Heart right ventricle (tissue), 16 donors: ENCODE measurements at regions not wholly inside any gene's neighbourhood (a gene's known extent, or its start where the extent isn't known, plus 50 kb on each side); places are given as distances from the start of the nearest gene placed in this dataset.

Experiments
- ATAC-seq, 8 donors: fragments of 200-7000 bp; cut with Tn5 transposase; one replicate each; pipeline ENCODE4 v1.9.1; 2020; ENCODE audit warnings: mild to moderate bottlenecking in 8 of 8, moderate library complexity in 8 of 8, moderate number of reproducible peaks in 1 of 8
- DNase-seq, 2 donors: peaks; one replicate each; pipeline ENCODE4 v3.0.0-alpha.2; 2020
- H3K27ac ChIP-seq, 10 donors: fragments of 200-600 bp; sonication (generic) in 2 of 10; one replicate each; pipeline versions ENCODE4 v1.5.0 to v1.8.0; 2020 to 2022; ENCODE audit warnings: mild to moderate bottlenecking in 3 of 10
- H3K27me3 ChIP-seq, 7 donors: fragments of 200-600 bp; one replicate each; pipeline ENCODE4 v1.8.0; 2021 to 2022; ENCODE audit warnings: mild to moderate bottlenecking in 2 of 7
- H3K36me3 ChIP-seq, 9 donors: fragments of 200-600 bp; sonication (generic) in 1 of 9; one replicate each; pipeline versions ENCODE4 v1.5.0 to v1.8.0; 2020 to 2022; ENCODE audit warnings: mild to moderate bottlenecking in 2 of 9
- H3K4me1 ChIP-seq, 9 donors: fragments of 200-600 bp; sonication (generic) in 1 of 9; one replicate each; pipeline versions ENCODE4 v1.5.0 to v1.8.0; 2020 to 2022; ENCODE audit warnings: mild to moderate bottlenecking in 4 of 9
- H3K4me3 ChIP-seq, 10 donors: fragments of 200-600 bp; sonication (generic) in 2 of 10; one replicate each; pipeline versions ENCODE4 v1.5.0 to v1.8.0; 2020 to 2022; ENCODE audit warnings: mild to moderate bottlenecking in 7 of 10, moderate library complexity in 2 of 10
- H3K9me3 ChIP-seq, 11 donors: fragments of 200-600 bp in 10 of 11; sonication (generic) in 2 of 11; one replicate each; pipeline versions ENCODE4 v1.5.0 to v1.8.0; 2013 to 2022; ENCODE audit warnings: mild to moderate bottlenecking in 2 of 11, control low read depth in 1 of 11, moderate library complexity in 1 of 11
- CTCF ChIP-seq, 9 donors: fragments of 200-600 bp; sonication (generic) in 2 of 9; IDR thresholded peaks; one replicate each; pipeline versions ENCODE4 v1.5.0 to v1.8.0; 2021 to 2022; ENCODE audit warnings: antibody characterized with exemption in 9 of 9, mild to moderate bottlenecking in 5 of 9, moderate library complexity in 1 of 9
- WGBS, 2 donors: extraction: QIAGEN DNeasy Blood & Tissue Kit; methylation state at CpG; one replicate each; pipeline ENCODE4 v1.1.7; 2013; ENCODE audit warnings: inconsistent platforms in 1 of 2; 5-methylcytosine and 5-hydroxymethylcytosine counted together
- intact Hi-C, 10 donors: fragments of 100-400 bp; cut with DNase I; formaldehyde crosslinking; loops; one replicate each; pipeline versions ENCODE4 v1.11.1 to v1.14.2; 2022
- donor health status: Arrhythmogenic right ventricular cardiomyopathy.
- donor health status: ischemic (EF 13 %, LVEDD 7.1; RV severe dilation, severe dysfunction).
- donor health status: healthy with polysubstance abuse.
- donor health status: DM: no; HTN: yes; CAD: no.
- donor health status: DM: no; HTN: no; CAD: no.
- donor health status: ischemic (EF 25% LVEDD 6.9; RV normal size, moderate dysfunction).
- donor health status: ischemic (EF 25% LVEDD 5.7; RV mildly dilated, moderate dysfunction).
- donor health status: healthy.
- donor health status: DM: yes; HTN: yes; CAD: no.
- donor health status: Ischemic cardiomyopathy.
- donor health status: ischemic (EF 35%, LVEDD 5.7; RV mildly dilated, moderate dysfunction).
- donor health status: nonischemic (EF 11% LVEDD 7.7; RV severe dilation, severe dysfunction).
- donor health status: DM: yes; HTN: yes; CAD: no.
- donor health status: PGD.
- donor health status: ischemic (EF 29% LVEDD 5.4; RV normal size, mild dysfunction).
- donor health status: nonischemic (EF 23%, LVEDD 6.1; RV moderate dilation, normal function).

- no peak for TF ChIP-seq CTCF (IDR thresholded peaks at IDR 0.05)
- Histone ChIP-seq H3K36me3 (peaks cover 0 to 8% (median 0%) of the 10 kb centered on the region in 9 donors), H3K4me1 (peaks cover 34 to 96% (median 74%) of the 10 kb centered on the region in 9 donors), H3K4me3 (no peak overlapping the region), H3K9me3 (no peaks in the 10 kb centered on the region), H3K27me3 (no peaks in the 10 kb centered on the region), H3K27ac (peak overlapping the region; percentile 6 to 78 (median 57))
- DNase-seq = no peak
- 21 to 34% methylated on average over 4 of the region's 4 CpGs for WGBS, 2 donors
- peak in 4 of 8 donors; percentile 1 to 25 (median 16) for ATAC-seq
- intact Hi-C loops = no loop called here
Measured at GRCh38 chr11:8775332-8775731, 92.7 kb downstream of the RPL27A start.

GRCh38 chr11:8775734-8776133 is 93.1 kb downstream of the RPL27A start:
- ATAC-seq = no peak
- no peak for DNase-seq
- 92 to 96% methylated on average over 1 of the region's 1 CpG for WGBS, 2 donors
- Histone ChIP-seq H3K36me3 (peaks cover 0 to 8% (median 0%) of the 10 kb centered on the region in 9 donors), H3K27me3 (no peaks in the 10 kb centered on the region), H3K27ac (peak overlapping the region; percentile 6 to 78 (median 57)), H3K4me1 (peaks cover 34 to 96% (median 77%) of the 10 kb centered on the region in 9 donors), H3K9me3 (no peaks in the 10 kb centered on the region), H3K4me3 (no peak overlapping the region)
- no peak for TF ChIP-seq CTCF (IDR thresholded peaks at IDR 0.05)
- intact Hi-C loops = no loop called here

- H3K4me1 ChIP-seq = peaks cover 34 to 94% (median 81%) of the 10 kb centered on the region in 9 donors
Measured at GRCh38 chr11:8776209-8776608, 93.6 kb downstream of the RPL27A start.

GRCh38 chr11:8777907-8778767 is 95.5 kb downstream of the RPL27A start:
- Histone ChIP-seq H3K4me1 (peaks cover 33 to 81% (median 75%) of the 10 kb centered on the region in 9 donors), H3K36me3 (no peaks in the 10 kb centered on the region), H3K27me3 (no peaks in the 10 kb centered on the region), H3K4me3 (no peak overlapping the region), H3K9me3 (no peaks in the 10 kb centered on the region), H3K27ac (peak overlapping the region; percentile 52 to 76 (median 72))
- 31 to 35% methylated on average over 8 of the region's 8 CpGs for WGBS, 2 donors
- DNase-seq (peak; percentile 62 to 71), ATAC-seq (peak; percentile 72 to 92 (median 84))
- TF ChIP-seq CTCF (IDR thresholded peaks at IDR 0.05) = no peak
- intact Hi-C loops = no loop called here

More at GRCh38 chr11:8776209-8776608, 93.6 kb downstream of the RPL27A start:
- Histone ChIP-seq H3K4me3 (no peak overlapping the region), H3K36me3 (peaks cover 0 to 4% (median 0%) of the 10 kb centered on the region in 9 donors), H3K9me3 (no peaks in the 10 kb centered on the region), H3K27me3 (no peaks in the 10 kb centered on the region), H3K27ac (peak overlapping the region in 8 of 10 donors; percentile 6 to 76 (median 68))
- TF ChIP-seq CTCF (IDR thresholded peaks at IDR 0.05) = no peak
- WGBS, 2 donors = 92 to 98% methylated on average over 3 of the region's 3 CpGs
- intact Hi-C loops = no loop called here
- no peak for DNase-seq
- no peak for ATAC-seq
